Activated CD4-positive, alpha-beta T cell treated with anti-CD3 and anti-CD28 coated beads, Interleukin-2, amount 10 ng/mL, durations not matched to agents 24 days and 14 days (primary cell): ENCODE measurements at regions not wholly inside any gene's neighbourhood (a gene's known extent, or its start where the extent isn't known, plus 50 kb on each side); places are given as distances from the start of the nearest gene placed in this dataset.

Experiments used
- DNase-seq: peaks from one replicate; pipeline ENCODE4 v3.0.0; 2022
- H3K27ac Mint-ChIP-seq: one replicate; pipeline ENCODE4 v1.8.0; 2022; ENCODE audit warnings: mild to moderate bottlenecking, mixed read lengths
- H3K27me3 Mint-ChIP-seq: one replicate; pipeline ENCODE4 v1.8.0; 2022; ENCODE audit warnings: mixed read lengths
- H3K36me3 Mint-ChIP-seq: one replicate; pipeline ENCODE4 v1.8.0; 2022; ENCODE audit warnings: low read depth, mild to moderate bottlenecking, mixed read lengths
- H3K4me1 Mint-ChIP-seq: one replicate; pipeline ENCODE4 v1.8.0; 2021; ENCODE audit warnings: mixed read lengths
- H3K4me3 Mint-ChIP-seq: one replicate; pipeline ENCODE4 v1.8.0; 2022; ENCODE audit warnings: mild to moderate bottlenecking, moderate library complexity, mixed read lengths
- H3K9me3 Mint-ChIP-seq: one replicate; pipeline ENCODE4 v1.8.0; 2021; ENCODE audit warnings: mixed read lengths
- intact Hi-C: fragments of 100-400 bp; cut with micrococcal nuclease; formaldehyde crosslinking; loops from one replicate; pipeline ENCODE4 v1.15.1; 2023

DNA sequence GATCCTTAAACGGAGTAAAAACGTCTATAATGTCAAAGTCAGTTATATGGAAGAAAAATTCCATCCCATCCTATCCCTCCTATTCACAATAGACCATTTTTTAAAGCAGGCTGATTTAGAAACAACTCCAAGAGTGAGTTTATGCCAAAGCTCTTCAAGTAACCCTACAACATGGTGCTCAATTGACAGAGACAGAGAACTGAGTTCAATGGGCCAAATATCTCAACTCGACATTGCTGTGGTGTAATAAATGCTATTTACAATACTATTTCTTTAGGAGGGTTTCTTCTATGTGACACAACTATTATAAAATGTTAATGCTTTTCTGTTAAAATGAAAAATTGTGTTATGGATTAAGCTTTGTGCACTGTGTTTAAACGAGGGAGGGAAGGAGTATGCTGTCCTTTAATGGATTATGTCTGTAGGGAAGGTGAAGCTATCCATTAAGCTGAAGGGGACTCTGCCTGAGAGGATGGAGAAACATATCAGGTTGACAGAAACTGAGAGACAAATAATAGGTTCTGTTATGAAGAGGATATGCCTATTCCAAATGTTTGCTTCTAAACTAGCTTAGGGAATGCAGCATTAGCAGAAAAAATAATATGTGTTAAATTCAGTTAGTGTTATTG is 362.5 kb upstream of the CHRM3 start:
- no peaks in the 10 kb centered on the region for H3K36me3 Mint-ChIP-seq
- H3K4me3 Mint-ChIP-seq = no peak overlapping the region
- H3K9me3 Mint-ChIP-seq = no peaks in the 10 kb centered on the region
- H3K27me3 Mint-ChIP-seq = no peaks in the 10 kb centered on the region
- intact Hi-C loops = no loop called here
- no peak for DNase-seq
- no peaks in the 10 kb centered on the region for H3K4me1 Mint-ChIP-seq
- H3K27ac Mint-ChIP-seq = no peak overlapping the region

DNA sequence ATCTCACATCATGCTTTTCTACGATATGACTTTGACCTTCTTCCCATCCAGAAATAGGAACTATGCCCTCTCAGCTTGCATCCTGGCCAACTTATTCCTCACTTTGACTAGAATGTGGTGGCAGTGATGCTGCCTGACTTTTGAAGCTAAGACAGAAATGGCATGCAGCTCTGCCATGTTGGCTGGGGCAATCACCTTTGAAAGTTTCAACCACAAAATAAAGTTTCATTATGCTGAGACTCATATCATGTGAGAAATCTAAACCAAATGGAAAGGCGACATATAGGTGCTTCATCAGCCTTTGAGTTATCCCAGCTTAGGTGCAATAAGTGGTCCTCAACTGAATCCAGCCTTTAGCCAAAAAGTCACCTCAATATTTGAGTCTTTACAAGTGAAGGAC is 370.0 kb upstream of the CHRM3 start:
- H3K27ac Mint-ChIP-seq = no peak overlapping the region
- intact Hi-C loops = no loop called here

DNA sequence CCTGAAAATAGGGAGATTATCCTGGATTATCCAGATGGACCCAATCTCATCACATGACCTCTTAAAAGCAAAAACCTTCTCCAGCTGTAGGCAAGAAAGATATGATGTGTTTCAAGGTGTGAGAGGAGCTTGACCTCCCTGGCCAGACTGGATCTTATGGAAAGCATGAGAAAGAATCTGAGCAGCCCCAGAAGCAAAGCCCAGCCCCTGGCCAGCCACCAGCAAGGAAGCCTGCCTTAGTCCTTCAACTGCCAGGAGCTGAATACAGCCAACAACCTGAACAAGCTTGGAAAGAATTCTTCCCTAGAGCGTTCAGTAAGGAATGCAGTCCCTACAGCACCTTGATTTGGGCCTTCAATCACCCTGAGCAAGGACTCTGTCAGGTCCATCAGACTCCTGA is 375.0 kb upstream of the CHRM3 start:
- intact Hi-C loops = no loop called here
- Mint-ChIP-seq H3K4me1 (no peaks in the 10 kb centered on the region), H3K9me3 (peaks cover 3% of the 10 kb centered on the region), H3K36me3 (no peaks in the 10 kb centered on the region), H3K27ac (no peak overlapping the region), H3K4me3 (no peak overlapping the region), H3K27me3 (no peaks in the 10 kb centered on the region)
- DNase-seq = no peak

More for the DNA sequence above, 370.0 kb upstream of the CHRM3 start:
- H3K4me1 Mint-ChIP-seq = no peaks in the 10 kb centered on the region
- no peak overlapping the region for H3K4me3 Mint-ChIP-seq
- no peaks in the 10 kb centered on the region for H3K27me3 Mint-ChIP-seq
- H3K36me3 Mint-ChIP-seq = no peaks in the 10 kb centered on the region
- no peak for DNase-seq
- H3K9me3 Mint-ChIP-seq = peaks cover 3% of the 10 kb centered on the region

DNA sequence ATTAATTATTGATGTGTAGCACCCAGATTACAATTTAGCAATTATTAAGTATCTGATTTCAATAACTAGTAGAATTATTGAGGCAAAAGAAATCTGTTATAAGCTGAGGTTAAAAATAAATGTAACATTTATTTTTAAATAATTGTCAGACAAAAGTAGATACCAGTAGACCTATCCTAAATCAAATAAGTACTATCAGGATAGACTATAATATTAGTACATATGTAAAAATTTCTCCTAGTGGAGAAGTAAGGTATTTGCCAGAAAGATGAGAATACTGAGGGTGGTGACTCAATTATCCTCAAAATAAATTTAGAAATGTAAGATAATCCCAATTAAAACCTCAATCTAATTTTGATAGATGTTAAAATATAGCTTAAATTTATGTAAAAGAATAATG is 377.8 kb upstream of the CHRM3 start:
- Mint-ChIP-seq H3K36me3 (no peaks in the 10 kb centered on the region), H3K9me3 (no peaks in the 10 kb centered on the region), H3K27ac (no peak overlapping the region), H3K4me3 (no peak overlapping the region), H3K4me1 (no peaks in the 10 kb centered on the region), H3K27me3 (no peaks in the 10 kb centered on the region)
- intact Hi-C loops = no loop called here
- no peak for DNase-seq

DNA sequence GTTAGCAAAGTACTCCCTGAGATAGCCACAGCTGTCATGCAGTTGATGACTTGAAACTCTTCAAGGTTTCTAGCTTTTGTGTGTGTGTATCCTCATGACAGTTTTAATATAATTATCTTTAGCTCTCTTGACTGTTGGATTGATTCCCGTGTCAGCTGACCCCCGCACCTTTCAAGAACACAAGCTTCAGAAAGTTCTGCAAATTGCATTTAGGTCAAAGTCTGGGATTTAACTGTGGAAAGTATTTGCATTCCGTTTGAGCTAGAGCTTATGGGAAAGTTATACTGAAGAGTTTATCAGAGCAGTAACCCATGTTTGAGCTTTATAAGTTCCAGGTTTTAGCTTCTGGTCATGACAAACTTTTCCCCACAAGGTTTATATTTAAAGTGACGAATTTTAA is 380.1 kb upstream of the CHRM3 start:
- no peaks in the 10 kb centered on the region for H3K36me3 Mint-ChIP-seq
- intact Hi-C loops = no loop called here
- H3K9me3 Mint-ChIP-seq = no peaks in the 10 kb centered on the region
- H3K4me3 Mint-ChIP-seq = no peak overlapping the region
- H3K27me3 Mint-ChIP-seq = no peaks in the 10 kb centered on the region
- no peak for DNase-seq
- no peak overlapping the region for H3K27ac Mint-ChIP-seq
- no peaks in the 10 kb centered on the region for H3K4me1 Mint-ChIP-seq

DNA sequence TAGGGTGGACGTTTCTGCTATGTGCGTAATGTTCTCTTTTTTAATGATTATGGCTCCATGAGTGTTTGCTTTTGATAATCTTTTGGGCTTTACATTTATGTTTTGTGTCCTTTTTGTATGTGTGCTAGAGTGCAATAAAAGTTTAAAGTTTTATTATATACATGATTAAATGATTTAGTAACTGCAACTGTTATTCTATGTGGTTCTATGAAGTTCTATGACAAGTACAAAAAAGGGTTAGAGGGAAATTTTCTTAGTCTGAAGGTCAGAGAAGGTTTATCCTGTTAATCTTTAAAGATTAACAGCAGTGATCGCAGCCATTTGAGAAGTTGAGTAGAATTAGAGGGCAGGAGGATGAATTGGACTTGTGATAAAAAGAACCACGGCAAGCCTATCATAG is 386.4 kb upstream of the CHRM3 start:
- no peak overlapping the region for H3K27ac Mint-ChIP-seq
- no peaks in the 10 kb centered on the region for H3K4me1 Mint-ChIP-seq
- no peak overlapping the region for H3K4me3 Mint-ChIP-seq

DNA sequence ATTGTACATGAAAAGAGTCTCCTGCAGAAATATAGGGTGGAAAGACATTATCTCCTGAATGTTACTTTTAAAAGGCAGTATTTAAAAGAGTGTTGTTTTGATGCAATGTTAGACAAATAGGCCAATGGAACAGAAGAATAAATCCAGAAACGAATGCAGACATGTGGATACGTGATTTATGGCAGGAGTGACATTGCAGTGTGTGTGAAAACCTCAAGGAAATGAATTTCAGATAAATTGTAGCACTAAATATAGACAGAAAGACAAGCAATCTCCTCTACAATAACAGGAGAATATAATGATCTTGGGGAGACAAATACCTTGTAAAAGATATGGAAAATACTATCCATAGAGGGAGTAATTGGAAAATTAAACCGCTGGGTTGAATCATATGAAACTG is 387.8 kb upstream of the CHRM3 start:
- Mint-ChIP-seq H3K9me3 (no peaks in the 10 kb centered on the region), H3K27ac (no peak overlapping the region), H3K4me1 (no peaks in the 10 kb centered on the region), H3K27me3 (no peaks in the 10 kb centered on the region), H3K36me3 (no peaks in the 10 kb centered on the region), H3K4me3 (no peak overlapping the region)
- intact Hi-C loops = no loop called here
- no peak for DNase-seq

More for the DNA sequence above, 386.4 kb upstream of the CHRM3 start:
- DNase-seq = no peak
- Mint-ChIP-seq H3K36me3 (no peaks in the 10 kb centered on the region), H3K9me3 (no peaks in the 10 kb centered on the region), H3K27me3 (no peaks in the 10 kb centered on the region)
- intact Hi-C loops = no loop called here

DNA sequence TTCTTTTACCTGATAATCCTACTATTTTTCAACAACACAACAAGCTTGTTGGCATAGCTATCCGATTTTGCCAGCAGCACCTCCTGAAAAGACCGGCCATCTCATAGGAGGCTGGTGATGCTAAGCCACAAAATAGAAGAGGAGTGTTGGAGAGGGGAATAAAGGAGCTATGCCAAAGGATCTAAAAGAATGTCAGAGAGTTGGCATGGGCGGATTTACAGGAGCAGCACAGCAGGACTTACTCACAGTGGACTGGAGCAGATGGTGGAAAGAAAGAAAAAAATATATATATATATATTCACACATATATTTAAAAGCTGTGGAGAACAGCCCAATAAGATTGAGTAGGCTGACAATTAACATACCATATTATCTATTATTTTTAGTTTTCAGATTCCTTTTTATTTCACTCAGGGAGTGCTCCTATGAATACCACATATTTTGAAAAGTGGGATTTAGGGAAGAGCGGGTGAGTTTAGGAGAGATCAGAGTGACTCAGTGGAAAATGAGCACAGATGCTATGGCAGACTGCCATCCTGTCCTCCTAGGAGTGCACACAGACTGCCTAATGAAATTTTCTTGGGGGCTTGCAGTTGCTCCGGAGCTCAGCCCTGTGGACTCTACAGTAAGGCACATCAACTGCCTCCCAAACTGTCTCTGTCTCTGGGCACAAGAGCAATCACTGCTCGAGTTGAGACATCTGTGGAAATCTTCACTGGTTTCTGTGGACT is 394.4 kb upstream of the CHRM3 start:
- Mint-ChIP-seq H3K36me3 (no peaks in the 10 kb centered on the region), H3K4me3 (no peak overlapping the region), H3K9me3 (no peaks in the 10 kb centered on the region), H3K27ac (no peak overlapping the region), H3K4me1 (no peaks in the 10 kb centered on the region), H3K27me3 (no peaks in the 10 kb centered on the region)
- no peak for DNase-seq
- intact Hi-C loops = no loop called here

DNA sequence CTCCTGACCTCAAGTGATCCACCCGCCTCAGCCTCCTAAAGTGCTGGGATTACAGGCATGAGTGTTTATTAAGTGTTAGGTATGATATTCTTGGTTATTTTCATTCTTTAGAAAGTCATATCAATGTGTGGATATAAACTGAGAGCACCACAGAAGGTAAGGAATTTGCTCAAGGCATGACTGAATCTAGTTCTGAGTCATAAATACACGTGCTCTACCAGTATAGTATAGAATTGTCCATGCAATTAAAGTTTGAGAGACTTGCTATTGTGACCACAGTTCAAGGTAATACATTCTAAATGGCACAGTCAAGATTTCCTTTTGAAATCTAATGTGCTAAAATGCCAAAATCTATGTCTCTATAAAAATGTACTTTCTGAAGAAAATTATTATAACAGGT is 401.1 kb upstream of the CHRM3 start:
- H3K9me3 Mint-ChIP-seq = no peaks in the 10 kb centered on the region
- intact Hi-C loops = no loop called here
- DNase-seq = no peak
- no peaks in the 10 kb centered on the region for H3K36me3 Mint-ChIP-seq
- H3K4me1 Mint-ChIP-seq = no peaks in the 10 kb centered on the region
- H3K4me3 Mint-ChIP-seq = no peak overlapping the region
- no peak overlapping the region for H3K27ac Mint-ChIP-seq
- no peaks in the 10 kb centered on the region for H3K27me3 Mint-ChIP-seq

DNA sequence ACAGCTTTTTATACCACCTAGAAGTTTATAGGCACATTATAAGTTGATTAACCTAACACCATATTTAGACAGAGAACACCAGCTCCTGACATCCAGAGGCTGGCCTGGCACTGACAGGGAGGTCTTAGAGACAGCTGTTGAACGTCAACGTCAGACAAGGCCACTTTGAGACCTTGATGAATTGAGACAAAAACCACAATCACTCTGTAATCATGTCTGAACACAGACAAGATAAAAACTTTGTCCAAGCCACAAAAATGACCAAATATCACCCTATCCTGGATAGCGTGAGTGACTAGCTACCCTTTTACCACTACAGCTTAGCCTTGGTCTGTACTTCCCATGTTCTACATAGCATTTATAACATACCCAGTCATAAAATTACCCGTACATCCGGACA is 403.6 kb upstream of the CHRM3 start:
- H3K27ac Mint-ChIP-seq = no peak overlapping the region
- H3K27me3 Mint-ChIP-seq = no peaks in the 10 kb centered on the region
- intact Hi-C loops = no loop called here
- H3K4me1 Mint-ChIP-seq = no peaks in the 10 kb centered on the region
- H3K36me3 Mint-ChIP-seq = no peaks in the 10 kb centered on the region
- H3K9me3 Mint-ChIP-seq = no peaks in the 10 kb centered on the region
- H3K4me3 Mint-ChIP-seq = no peak overlapping the region
- DNase-seq = no peak

DNA sequence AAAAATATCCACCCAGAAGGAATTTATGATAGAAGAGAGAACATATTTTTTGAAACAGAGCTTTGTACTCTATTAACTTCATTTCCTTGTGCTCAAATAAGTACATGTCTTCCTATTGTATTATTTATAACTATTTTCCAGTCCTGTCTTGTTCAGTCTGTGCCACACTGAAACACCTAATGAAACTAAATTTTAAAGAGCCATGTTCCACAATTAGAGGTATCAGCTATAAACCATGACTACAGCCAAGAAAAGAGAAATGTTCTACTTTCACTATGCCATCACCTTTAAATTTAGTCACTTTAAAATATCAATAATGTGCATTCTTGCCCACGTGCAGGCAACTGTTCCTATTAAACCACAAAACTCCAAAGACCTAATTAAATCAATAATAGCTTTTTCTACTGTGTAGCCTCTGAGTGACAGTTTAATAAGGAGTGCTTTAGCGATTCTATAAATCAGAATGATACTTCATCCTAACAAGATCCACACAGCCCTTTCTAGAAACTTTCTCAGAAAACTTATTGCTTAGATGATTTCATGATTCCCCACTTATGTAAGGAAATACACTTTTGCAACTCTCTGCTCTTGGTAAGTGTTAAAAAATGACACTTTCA is 404.9 kb upstream of the CHRM3 start:
- H3K4me3 Mint-ChIP-seq = no peak overlapping the region

DNA sequence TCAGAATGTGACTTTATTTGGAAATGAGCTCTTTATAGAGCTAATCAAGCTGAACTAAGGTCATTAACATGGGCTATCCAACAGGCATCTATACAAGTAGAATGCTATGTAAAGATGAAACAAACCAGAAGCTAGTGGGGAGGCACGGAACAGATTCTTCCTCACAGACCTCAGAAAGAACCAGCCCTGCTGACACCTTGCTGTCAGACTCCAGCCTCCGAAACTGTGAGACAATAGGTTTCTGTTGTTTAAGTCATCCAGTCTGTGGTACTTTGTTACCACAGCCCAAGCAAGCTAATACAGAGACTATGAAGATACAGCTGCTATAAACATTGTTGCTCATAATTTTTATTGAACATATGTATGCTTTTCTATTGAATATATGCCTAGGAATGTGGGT is 406.3 kb upstream of the CHRM3 start:
- Mint-ChIP-seq H3K27ac (no peak overlapping the region), H3K4me1 (no peaks in the 10 kb centered on the region), H3K36me3 (no peaks in the 10 kb centered on the region), H3K27me3 (no peaks in the 10 kb centered on the region), H3K4me3 (no peak overlapping the region), H3K9me3 (no peaks in the 10 kb centered on the region)
- DNase-seq = no peak
- intact Hi-C loops = no loop called here

More for the DNA sequence above, 404.9 kb upstream of the CHRM3 start:
- Mint-ChIP-seq H3K9me3 (no peaks in the 10 kb centered on the region), H3K36me3 (no peaks in the 10 kb centered on the region), H3K4me1 (no peaks in the 10 kb centered on the region), H3K27ac (no peak overlapping the region), H3K27me3 (no peaks in the 10 kb centered on the region)
- intact Hi-C loops = no loop called here
- no peak for DNase-seq

DNA sequence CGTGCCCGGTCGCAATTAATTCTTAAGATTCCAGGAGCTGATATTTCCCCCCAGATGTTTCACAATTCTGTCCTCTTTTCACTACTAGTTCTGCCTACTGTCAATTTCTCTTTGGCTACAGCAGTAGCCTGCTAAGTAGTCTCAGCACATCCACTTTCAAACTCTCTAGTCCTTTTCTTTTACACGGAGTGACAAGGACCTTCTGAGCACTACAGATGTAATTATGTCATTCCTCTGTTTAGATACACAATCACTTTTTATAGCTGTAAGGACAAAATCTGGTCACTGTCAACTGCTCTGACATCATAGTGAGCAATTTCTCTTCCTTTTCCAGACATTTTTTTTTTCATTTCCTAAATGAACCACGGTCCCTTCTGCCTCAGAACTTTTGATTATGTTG is 421.7 kb upstream of the CHRM3 start:
- Mint-ChIP-seq H3K4me1 (no peaks in the 10 kb centered on the region), H3K36me3 (no peaks in the 10 kb centered on the region), H3K9me3 (peaks cover 11% of the 10 kb centered on the region), H3K27ac (no peak overlapping the region), H3K27me3 (no peaks in the 10 kb centered on the region), H3K4me3 (no peak overlapping the region)
- DNase-seq = no peak
- intact Hi-C loops = no loop called here

DNA sequence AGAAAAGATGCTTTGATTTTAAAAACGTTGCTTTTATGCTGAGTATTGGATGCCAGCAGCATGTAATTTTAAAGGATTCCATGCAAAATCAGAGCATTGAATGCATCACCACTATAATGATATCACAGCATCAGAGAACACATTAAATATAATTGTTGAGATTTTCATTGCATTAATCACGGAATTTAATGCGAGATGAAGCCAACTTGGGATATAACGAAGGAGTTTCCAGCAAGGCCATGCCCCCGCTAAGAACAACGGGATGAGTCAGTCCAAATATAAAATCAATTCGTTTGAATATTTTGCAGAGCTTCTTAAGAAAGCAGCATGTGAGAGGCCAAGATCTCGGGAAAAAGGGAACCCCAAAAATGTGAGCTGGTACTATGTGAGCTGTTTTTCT is 423.4 kb upstream of the CHRM3 start:
- H3K4me1 Mint-ChIP-seq = no peaks in the 10 kb centered on the region
- intact Hi-C loops = no loop called here
- H3K9me3 Mint-ChIP-seq = peaks cover 11% of the 10 kb centered on the region
- H3K27ac Mint-ChIP-seq = no peak overlapping the region
- no peaks in the 10 kb centered on the region for H3K27me3 Mint-ChIP-seq
- no peak overlapping the region for H3K4me3 Mint-ChIP-seq
- no peaks in the 10 kb centered on the region for H3K36me3 Mint-ChIP-seq
- DNase-seq = no peak
